ENCODE measurements at regions not wholly inside any gene's neighbourhood (a gene's known extent, or its start where the extent isn't known, plus 50 kb on each side); places are given as distances from the start of the nearest gene placed in this dataset.

DNA sequence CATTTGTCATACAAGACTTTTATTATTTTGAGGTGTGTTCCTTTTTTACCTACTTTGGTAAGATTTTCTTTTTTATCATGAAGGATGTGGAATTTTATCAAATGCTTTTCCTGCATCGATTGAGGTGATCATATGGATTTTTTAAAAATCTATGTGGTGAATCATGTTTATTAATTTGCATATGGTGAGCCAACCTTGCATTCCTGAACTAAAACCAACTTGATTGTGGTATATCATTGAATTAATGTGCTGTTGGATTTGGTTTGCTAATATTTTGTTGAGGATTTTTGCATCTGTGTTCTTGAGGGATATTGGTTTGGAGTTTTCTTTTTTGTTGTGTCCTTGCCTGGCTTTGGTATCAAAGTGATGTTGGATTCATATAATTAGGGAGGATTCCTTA, 848.1 kb upstream of the EYS start:
- TF ChIP-seq, protein P1, sequence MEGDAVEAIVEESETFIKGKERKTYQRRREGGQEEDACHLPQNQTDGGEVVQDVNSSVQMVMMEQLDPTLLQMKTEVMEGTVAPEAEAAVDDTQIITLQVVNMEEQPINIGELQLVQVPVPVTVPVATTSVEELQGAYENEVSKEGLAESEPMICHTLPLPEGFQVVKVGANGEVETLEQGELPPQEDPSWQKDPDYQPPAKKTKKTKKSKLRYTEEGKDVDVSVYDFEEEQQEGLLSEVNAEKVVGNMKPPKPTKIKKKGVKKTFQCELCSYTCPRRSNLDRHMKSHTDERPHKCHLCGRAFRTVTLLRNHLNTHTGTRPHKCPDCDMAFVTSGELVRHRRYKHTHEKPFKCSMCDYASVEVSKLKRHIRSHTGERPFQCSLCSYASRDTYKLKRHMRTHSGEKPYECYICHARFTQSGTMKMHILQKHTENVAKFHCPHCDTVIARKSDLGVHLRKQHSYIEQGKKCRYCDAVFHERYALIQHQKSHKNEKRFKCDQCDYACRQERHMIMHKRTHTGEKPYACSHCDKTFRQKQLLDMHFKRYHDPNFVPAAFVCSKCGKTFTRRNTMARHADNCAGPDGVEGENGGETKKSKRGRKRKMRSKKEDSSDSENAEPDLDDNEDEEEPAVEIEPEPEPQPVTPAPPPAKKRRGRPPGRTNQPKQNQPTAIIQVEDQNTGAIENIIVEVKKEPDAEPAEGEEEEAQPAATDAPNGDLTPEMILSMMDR (IDR thresholded peaks at IDR 0.05; ENCODE audit: low read depth, low read length): no peak
- no peak for TF ChIP-seq EZH2phosphoT487 (IDR thresholded peaks at IDR 0.05; ENCODE audit: low read depth)
